GM21515 (cell line): ENCODE measurements at regions not wholly inside any gene's neighbourhood (a gene's known extent, or its start where the extent isn't known, plus 50 kb on each side); places are given as distances from the start of the nearest gene placed in this dataset.

Source experiments
- ATAC-seq: cut with Tn5 transposase; IDR thresholded peaks from one replicate; pipeline ENCODE4 v1.9.1; 2021; ENCODE audit not compliant: unreplicated experiment

- ATAC-seq = no peak
These were observed 320.9 kb downstream of the TFEC start for GRCh38 chr7:115709664-115710063.

- ATAC-seq = no peak
These were observed 322.6 kb downstream of the TFEC start for GRCh38 chr7:115708013-115708341.

GRCh38 chr7:115707258-115708012, 323.1 kb downstream of the TFEC start:
- ATAC-seq = no peak

GRCh38 chr7:115704884-115705283, 325.7 kb downstream of the TFEC start:
- no peak for ATAC-seq

GRCh38 chr7:115701141-115701540, 329.4 kb downstream of the TFEC start:
- ATAC-seq = no peak

- ATAC-seq = no peak
These were observed 336.1 kb downstream of the TFEC start for GRCh38 chr7:115694424-115694823.

GRCh38 chr7:115693779-115694178, 336.8 kb downstream of the TFEC start:
- ATAC-seq = no peak

GRCh38 chr7:115689941-115690340, 340.6 kb downstream of the TFEC start:
- ATAC-seq = no peak

- no peak for ATAC-seq
These were observed 347.5 kb downstream of the TFEC start for GRCh38 chr7:115683093-115683492.

GRCh38 chr7:115682507-115682906, 348.1 kb downstream of the TFEC start:
- ATAC-seq = no peak

- no peak for ATAC-seq
These were observed 349.6 kb downstream of the TFEC start for GRCh38 chr7:115680921-115681320.

- peak; percentile 62 for ATAC-seq
These were observed 350.6 kb downstream of the TFEC start for GRCh38 chr7:115679976-115680375.

- ATAC-seq = no peak
These were observed 351.1 kb downstream of the TFEC start for GRCh38 chr7:115679423-115679822.

- no peak for ATAC-seq
These were observed 352.2 kb downstream of the TFEC start for GRCh38 chr7:115678086-115678982.

- no peak for ATAC-seq
These were observed 353.9 kb downstream of the TFEC start for GRCh38 chr7:115676707-115677106.

GRCh38 chr7:115676080-115676479, 354.5 kb downstream of the TFEC start:
- ATAC-seq = no peak

- ATAC-seq = no peak
These were observed 356.0 kb downstream of the TFEC start for GRCh38 chr7:115674467-115675024.

- no peak for ATAC-seq
These were observed 358.5 kb downstream of the TFEC start for GRCh38 chr7:115672024-115672423.

- no peak for ATAC-seq
These were observed 367.9 kb downstream of the TFEC start for GRCh38 chr7:115662676-115663075.

- ATAC-seq = no peak
These were observed 368.4 kb downstream of the TFEC start for GRCh38 chr7:115662120-115662519.

- no peak for ATAC-seq
These were observed 372.3 kb downstream of the TFEC start for GRCh38 chr7:115658223-115658622.
